Endothelial cell (in vitro differentiated cells): ENCODE measurements at regions not wholly inside any gene's neighbourhood (a gene's known extent, or its start where the extent isn't known, plus 50 kb on each side); places are given as distances from the start of the nearest gene placed in this dataset.

Source experiments
- DNase-seq: peaks from one replicate; pipeline ENCODE4 v3.0.0; 2021; ENCODE audit warnings: low spot score
- H3K27ac Mint-ChIP-seq: one replicate; pipeline ENCODE4 v1.8.0; 2021; ENCODE audit warnings: mixed read lengths, inconsistent platforms; ENCODE audit not compliant: unreplicated experiment
- H3K27me3 Mint-ChIP-seq: one replicate; pipeline ENCODE4 v1.8.0; 2021; ENCODE audit warnings: mild to moderate bottlenecking, moderate library complexity, mixed read lengths, inconsistent platforms; ENCODE audit not compliant: unreplicated experiment
- H3K36me3 Mint-ChIP-seq: one replicate; pipeline ENCODE4 v1.8.0; 2021; ENCODE audit warnings: mild to moderate bottlenecking, low read depth, mixed read lengths, inconsistent platforms; ENCODE audit not compliant: unreplicated experiment
- H3K4me1 Mint-ChIP-seq: one replicate; pipeline ENCODE4 v1.8.0; 2021; ENCODE audit warnings: mild to moderate bottlenecking, mixed read lengths, inconsistent platforms; ENCODE audit not compliant: unreplicated experiment
- H3K4me3 Mint-ChIP-seq: one replicate; pipeline ENCODE4 v1.8.0; 2021; ENCODE audit warnings: mild to moderate bottlenecking, mixed read lengths, inconsistent platforms; ENCODE audit not compliant: unreplicated experiment
- H3K9me3 Mint-ChIP-seq: one replicate; pipeline ENCODE4 v1.8.0; 2021; ENCODE audit warnings: mixed read lengths, inconsistent platforms; ENCODE audit not compliant: unreplicated experiment
- CTCF ChIP-seq: fragments of 200-600 bp; sonication (generic); IDR thresholded peaks from one replicate; pipeline ENCODE4 v1.5.0; 2021; ENCODE audit warnings: antibody characterized with exemption; ENCODE audit not compliant: unreplicated experiment

DNA sequence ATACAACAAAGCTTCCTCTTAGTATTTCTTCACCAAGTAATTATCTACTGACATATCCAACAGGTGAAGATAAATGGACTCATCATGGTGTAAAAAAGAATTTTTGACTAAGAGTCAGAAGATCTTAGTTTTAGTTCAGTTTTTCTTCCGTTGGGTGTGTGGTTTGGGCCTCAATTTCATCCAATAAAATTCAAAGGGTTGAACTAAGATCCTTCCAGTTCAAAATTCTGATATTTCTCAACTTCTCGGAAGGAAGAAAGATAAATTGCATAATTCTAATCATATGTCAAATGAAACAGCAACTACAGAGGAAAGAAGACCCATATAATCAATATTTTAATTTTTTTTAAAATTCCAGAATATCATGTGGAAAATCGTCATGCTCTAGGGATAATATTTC, 192.7 kb downstream of the SPRY1 start:
- H3K9me3 Mint-ChIP-seq: no peaks in the 10 kb centered on the region
- no peak for DNase-seq
- no peak overlapping the region for H3K27ac Mint-ChIP-seq
- peaks cover 14% of the 10 kb centered on the region for H3K4me1 Mint-ChIP-seq
- peaks cover 3% of the 10 kb centered on the region for H3K27me3 Mint-ChIP-seq
- no peak for TF ChIP-seq CTCF
- H3K36me3 Mint-ChIP-seq: no peaks in the 10 kb centered on the region
- no peak overlapping the region for H3K4me3 Mint-ChIP-seq

DNA sequence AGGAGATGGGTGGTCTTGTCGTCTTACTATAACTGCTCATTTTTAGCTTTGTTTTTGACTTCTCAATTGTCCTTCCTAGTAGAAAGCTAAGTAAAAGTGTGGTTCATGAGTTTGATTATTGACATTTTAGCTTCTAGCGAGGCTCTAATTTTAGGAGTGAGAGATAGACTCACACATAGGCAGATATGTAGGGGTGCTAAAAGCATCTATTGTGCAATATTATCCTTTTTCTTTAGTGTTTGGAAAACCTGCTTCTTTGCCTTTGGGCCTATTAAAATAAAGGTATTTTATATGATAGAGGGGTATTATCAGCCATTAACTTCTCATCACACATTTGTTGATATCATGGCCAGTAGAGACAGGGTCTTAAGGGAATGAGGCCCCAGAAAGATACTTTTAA, 195.3 kb downstream of the SPRY1 start:
- Mint-ChIP-seq H3K9me3 (no peaks in the 10 kb centered on the region), H3K36me3 (no peaks in the 10 kb centered on the region), H3K27me3 (peaks cover 4% of the 10 kb centered on the region), H3K4me1 (peaks cover 21% of the 10 kb centered on the region), H3K4me3 (no peak overlapping the region), H3K27ac (no peak overlapping the region)
- TF ChIP-seq CTCF: no peak
- no peak for DNase-seq

DNA sequence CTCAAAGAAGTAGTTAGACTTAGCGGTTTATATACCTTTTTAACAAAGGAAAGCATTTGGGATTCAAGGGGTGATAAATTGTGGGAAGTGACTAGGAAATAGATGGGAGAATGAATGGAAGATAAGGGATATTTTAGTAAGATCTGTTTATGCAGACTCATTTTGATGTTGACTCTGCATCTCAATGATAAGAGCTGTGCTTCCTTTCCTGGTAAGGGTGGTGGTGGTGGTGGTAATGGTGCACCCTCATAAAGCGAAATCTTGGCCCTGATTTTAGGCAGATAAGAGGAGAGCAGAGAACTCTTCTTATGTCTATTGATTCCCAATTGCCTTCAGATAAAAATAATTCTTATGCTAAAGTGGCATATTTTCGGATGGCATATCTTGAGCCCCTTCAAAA, 197.1 kb downstream of the SPRY1 start:
- H3K9me3 Mint-ChIP-seq: no peaks in the 10 kb centered on the region
- H3K4me3 Mint-ChIP-seq: no peak overlapping the region
- peaks cover 4% of the 10 kb centered on the region for H3K27me3 Mint-ChIP-seq
- no peak for DNase-seq
- no peak for TF ChIP-seq CTCF
- H3K4me1 Mint-ChIP-seq: peaks cover 34% of the 10 kb centered on the region
- peak overlapping the region; percentile 84 for H3K27ac Mint-ChIP-seq
- no peaks in the 10 kb centered on the region for H3K36me3 Mint-ChIP-seq

- Mint-ChIP-seq H3K4me1 (peaks cover 60% of the 10 kb centered on the region), H3K27ac (no peak overlapping the region), H3K9me3 (no peaks in the 10 kb centered on the region), H3K36me3 (no peaks in the 10 kb centered on the region), H3K27me3 (peaks cover 2% of the 10 kb centered on the region), H3K4me3 (no peak overlapping the region)
- TF ChIP-seq CTCF: no peak
- no peak for DNase-seq
Observed at GRCh38 chr4:123596805-123597204, 200.2 kb downstream of the SPRY1 start.

- peaks cover 2% of the 10 kb centered on the region for H3K27me3 Mint-ChIP-seq
- H3K27ac Mint-ChIP-seq: peak overlapping the region; percentile 71
- H3K9me3 Mint-ChIP-seq: no peaks in the 10 kb centered on the region
- no peak for DNase-seq
- H3K36me3 Mint-ChIP-seq: no peaks in the 10 kb centered on the region
- H3K4me1 Mint-ChIP-seq: peaks cover 68% of the 10 kb centered on the region
- no peak overlapping the region for H3K4me3 Mint-ChIP-seq
- TF ChIP-seq CTCF: no peak
Observed at GRCh38 chr4:123597586-123597985, 201.0 kb downstream of the SPRY1 start.
